ENCODE measurements at regions not wholly inside any gene's neighbourhood (a gene's known extent, or its start where the extent isn't known, plus 50 kb on each side); places are given as distances from the start of the nearest gene placed in this dataset.

DNA sequence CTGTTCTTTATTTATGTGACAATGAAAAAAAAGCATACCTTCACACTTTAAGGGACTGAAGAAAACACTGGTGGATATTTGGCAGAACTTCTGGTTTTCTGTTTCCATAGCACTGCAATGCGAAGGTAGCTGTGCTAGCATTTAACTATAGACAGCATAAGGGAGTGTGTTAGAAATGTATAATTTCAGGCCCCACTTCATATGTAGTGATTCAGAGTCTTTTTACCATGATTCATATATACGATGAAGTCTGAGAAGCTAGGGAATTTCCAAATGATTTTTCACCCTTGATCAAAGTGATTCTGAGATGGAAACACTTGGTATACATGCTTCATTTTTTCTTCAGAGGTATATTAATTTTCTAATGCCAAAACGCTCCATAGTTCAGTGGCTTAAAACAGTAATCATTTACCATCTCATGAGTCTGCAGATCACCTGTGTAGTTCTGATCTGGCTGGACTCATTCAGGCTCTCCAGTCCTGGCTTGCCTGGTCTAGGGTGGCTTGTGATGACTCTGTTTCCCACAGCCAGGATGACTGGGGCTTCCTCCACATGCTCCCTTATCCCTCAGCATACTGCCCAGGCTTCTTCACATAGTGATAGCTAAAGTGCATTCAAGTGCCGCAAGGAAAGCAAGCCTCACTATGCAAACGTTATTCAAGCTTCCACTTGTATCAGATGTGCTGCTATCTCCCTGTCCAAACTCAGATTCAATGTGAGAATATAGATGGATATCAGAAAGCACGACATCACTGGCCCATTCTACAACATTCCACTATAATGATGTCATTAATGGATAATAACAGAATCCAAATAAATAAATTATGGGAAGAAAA, 790.1 kb downstream of the TECRL start:
- TF ChIP-seq, protein P1, sequence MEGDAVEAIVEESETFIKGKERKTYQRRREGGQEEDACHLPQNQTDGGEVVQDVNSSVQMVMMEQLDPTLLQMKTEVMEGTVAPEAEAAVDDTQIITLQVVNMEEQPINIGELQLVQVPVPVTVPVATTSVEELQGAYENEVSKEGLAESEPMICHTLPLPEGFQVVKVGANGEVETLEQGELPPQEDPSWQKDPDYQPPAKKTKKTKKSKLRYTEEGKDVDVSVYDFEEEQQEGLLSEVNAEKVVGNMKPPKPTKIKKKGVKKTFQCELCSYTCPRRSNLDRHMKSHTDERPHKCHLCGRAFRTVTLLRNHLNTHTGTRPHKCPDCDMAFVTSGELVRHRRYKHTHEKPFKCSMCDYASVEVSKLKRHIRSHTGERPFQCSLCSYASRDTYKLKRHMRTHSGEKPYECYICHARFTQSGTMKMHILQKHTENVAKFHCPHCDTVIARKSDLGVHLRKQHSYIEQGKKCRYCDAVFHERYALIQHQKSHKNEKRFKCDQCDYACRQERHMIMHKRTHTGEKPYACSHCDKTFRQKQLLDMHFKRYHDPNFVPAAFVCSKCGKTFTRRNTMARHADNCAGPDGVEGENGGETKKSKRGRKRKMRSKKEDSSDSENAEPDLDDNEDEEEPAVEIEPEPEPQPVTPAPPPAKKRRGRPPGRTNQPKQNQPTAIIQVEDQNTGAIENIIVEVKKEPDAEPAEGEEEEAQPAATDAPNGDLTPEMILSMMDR (IDR thresholded peaks at IDR 0.05), result no peak
- TF ChIP-seq RFX5 (IDR thresholded peaks at IDR 0.05; ENCODE audit: low read length) (no peak), EZH2phosphoT487 (IDR thresholded peaks at IDR 0.05; ENCODE audit: borderline replicate concordance, low read depth) (no peak), EP300 (IDR thresholded peaks at IDR 0.05; ENCODE audit: borderline replicate concordance in 1 of 2, low read depth in 1 of 2, low read length in 1 of 2) (no peak), TAF1 (IDR thresholded peaks at IDR 0.05; ENCODE audit: borderline replicate concordance, low read depth, low read length) (no peak), POLR2AphosphoS5 (IDR thresholded peaks at IDR 0.05; ENCODE audit: low read depth, low read length) (no peak), MEF2A (IDR thresholded peaks at IDR 0.05; ENCODE audit: borderline replicate concordance, low read depth) (no peak), JUND (IDR thresholded peaks at IDR 0.05) (no peak), YY1 (IDR thresholded peaks at IDR 0.05; ENCODE audit: low read depth) (no peak), RXRA (IDR thresholded peaks at IDR 0.05; ENCODE audit: borderline replicate concordance, low read depth) (no peak)
- TF ChIP-seq, protein P2, sequence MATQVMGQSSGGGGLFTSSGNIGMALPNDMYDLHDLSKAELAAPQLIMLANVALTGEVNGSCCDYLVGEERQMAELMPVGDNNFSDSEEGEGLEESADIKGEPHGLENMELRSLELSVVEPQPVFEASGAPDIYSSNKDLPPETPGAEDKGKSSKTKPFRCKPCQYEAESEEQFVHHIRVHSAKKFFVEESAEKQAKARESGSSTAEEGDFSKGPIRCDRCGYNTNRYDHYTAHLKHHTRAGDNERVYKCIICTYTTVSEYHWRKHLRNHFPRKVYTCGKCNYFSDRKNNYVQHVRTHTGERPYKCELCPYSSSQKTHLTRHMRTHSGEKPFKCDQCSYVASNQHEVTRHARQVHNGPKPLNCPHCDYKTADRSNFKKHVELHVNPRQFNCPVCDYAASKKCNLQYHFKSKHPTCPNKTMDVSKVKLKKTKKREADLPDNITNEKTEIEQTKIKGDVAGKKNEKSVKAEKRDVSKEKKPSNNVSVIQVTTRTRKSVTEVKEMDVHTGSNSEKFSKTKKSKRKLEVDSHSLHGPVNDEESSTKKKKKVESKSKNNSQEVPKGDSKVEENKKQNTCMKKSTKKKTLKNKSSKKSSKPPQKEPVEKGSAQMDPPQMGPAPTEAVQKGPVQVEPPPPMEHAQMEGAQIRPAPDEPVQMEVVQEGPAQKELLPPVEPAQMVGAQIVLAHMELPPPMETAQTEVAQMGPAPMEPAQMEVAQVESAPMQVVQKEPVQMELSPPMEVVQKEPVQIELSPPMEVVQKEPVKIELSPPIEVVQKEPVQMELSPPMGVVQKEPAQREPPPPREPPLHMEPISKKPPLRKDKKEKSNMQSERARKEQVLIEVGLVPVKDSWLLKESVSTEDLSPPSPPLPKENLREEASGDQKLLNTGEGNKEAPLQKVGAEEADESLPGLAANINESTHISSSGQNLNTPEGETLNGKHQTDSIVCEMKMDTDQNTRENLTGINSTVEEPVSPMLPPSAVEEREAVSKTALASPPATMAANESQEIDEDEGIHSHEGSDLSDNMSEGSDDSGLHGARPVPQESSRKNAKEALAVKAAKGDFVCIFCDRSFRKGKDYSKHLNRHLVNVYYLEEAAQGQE (IDR thresholded peaks at IDR 0.05; ENCODE audit: low read depth, low read length), result no peak
- TF ChIP-seq, protein P3, sequence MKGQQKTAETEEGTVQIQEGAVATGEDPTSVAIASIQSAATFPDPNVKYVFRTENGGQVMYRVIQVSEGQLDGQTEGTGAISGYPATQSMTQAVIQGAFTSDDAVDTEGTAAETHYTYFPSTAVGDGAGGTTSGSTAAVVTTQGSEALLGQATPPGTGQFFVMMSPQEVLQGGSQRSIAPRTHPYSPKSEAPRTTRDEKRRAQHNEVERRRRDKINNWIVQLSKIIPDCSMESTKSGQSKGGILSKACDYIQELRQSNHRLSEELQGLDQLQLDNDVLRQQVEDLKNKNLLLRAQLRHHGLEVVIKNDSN (IDR thresholded peaks at IDR 0.05; ENCODE audit: borderline replicate concordance, low read depth), result no peak
- TF ChIP-seq, protein P4, sequence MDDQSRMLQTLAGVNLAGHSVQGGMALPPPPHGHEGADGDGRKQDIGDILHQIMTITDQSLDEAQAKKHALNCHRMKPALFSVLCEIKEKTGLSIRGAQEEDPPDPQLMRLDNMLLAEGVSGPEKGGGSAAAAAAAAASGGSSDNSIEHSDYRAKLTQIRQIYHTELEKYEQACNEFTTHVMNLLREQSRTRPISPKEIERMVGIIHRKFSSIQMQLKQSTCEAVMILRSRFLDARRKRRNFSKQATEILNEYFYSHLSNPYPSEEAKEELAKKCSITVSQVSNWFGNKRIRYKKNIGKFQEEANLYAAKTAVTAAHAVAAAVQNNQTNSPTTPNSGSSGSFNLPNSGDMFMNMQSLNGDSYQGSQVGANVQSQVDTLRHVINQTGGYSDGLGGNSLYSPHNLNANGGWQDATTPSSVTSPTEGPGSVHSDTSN (IDR thresholded peaks at IDR 0.05), result no peak
